GM12875 (cell line): ENCODE measurements at regions not wholly inside any gene's neighbourhood (a gene's known extent, or its start where the extent isn't known, plus 50 kb on each side); places are given as distances from the start of the nearest gene placed in this dataset.
"Not testable (repeated sequence)": the region's sequence is repeated elsewhere in the genome, so short reads cannot be mapped to it uniquely, and the experiment has no call there.

ENCODE experiments used
- H3K4me3 ChIP-seq: one replicate; pipeline ENCODE4 v1.5.1; 2011; ENCODE audit warnings: low read depth, low read length, control low read depth
- CTCF ChIP-seq: IDR thresholded peaks from 2 replicates; pipeline ENCODE4 v1.5.1; 2011; ENCODE audit warnings: low read depth, mild to moderate bottlenecking, control low read depth, inconsistent platforms, low read length, moderate library complexity, borderline replicate concordance; ENCODE audit not compliant: insufficient read depth

GRCh38 chr11:80281194-80281593 is 840.4 kb upstream of the TENM4 start:
- TF ChIP-seq CTCF, result no peak
- H3K4me3 ChIP-seq, result no peak overlapping the region

- no peak overlapping the region for H3K4me3 ChIP-seq
- TF ChIP-seq CTCF, result no peak
These were observed 839.9 kb upstream of the TENM4 start for GRCh38 chr11:80280737-80281136.

- no peak overlapping the region for H3K4me3 ChIP-seq
- no peak for TF ChIP-seq CTCF
These were observed 820.9 kb upstream of the TENM4 start for GRCh38 chr11:80261776-80262175.

- not testable (repeated sequence) for H3K4me3 ChIP-seq
These were observed 816.6 kb upstream of the TENM4 start for GRCh38 chr11:80257319-80258015.

GRCh38 chr11:80255021-80255420 is 814.2 kb upstream of the TENM4 start:
- H3K4me3 ChIP-seq, result no peak overlapping the region
- TF ChIP-seq CTCF, result no peak

- no peak overlapping the region for H3K4me3 ChIP-seq
- TF ChIP-seq CTCF, result no peak
These were observed 800.9 kb upstream of the TENM4 start for GRCh38 chr11:80241766-80242165.

- TF ChIP-seq CTCF, result no peak
- no peak overlapping the region for H3K4me3 ChIP-seq
These were observed 799.4 kb upstream of the TENM4 start for GRCh38 chr11:80240245-80240644.
